Gastroesophageal sphincter (tissue), 2 donors: ENCODE measurements at regions not wholly inside any gene's neighbourhood (a gene's known extent, or its start where the extent isn't known, plus 50 kb on each side); places are given as distances from the start of the nearest gene placed in this dataset.

Experiments used
- EP300 ChIP-seq: sonication (generic); formaldehyde crosslinking; IDR thresholded peaks from one replicate; pipeline ENCODE4 v1.6.1; 2017; ENCODE audit warnings: antibody characterized with exemption, mild to moderate bottlenecking
- POLR2A ChIP-seq, 2 donors: fragments of 450-650 bp; IDR thresholded peaks; one replicate each; pipeline ENCODE4 v1.6.1; 2017; ENCODE audit warnings: antibody characterized with exemption in 2 of 2, mild to moderate bottlenecking in 2 of 2, moderate library complexity in 1 of 2

GRCh38 chr2:107062599-107063220 lies 176.7 kb upstream of the ST6GAL2 start:
- TF ChIP-seq EP300 (no peak), POLR2A (IDR thresholded peaks at IDR 0.05) (no peak)
